Type B pancreatic cell (in vitro differentiated cells): ENCODE measurements at regions not wholly inside any gene's neighbourhood (a gene's known extent, or its start where the extent isn't known, plus 50 kb on each side); places are given as distances from the start of the nearest gene placed in this dataset.

Experiments
- DNase-seq: peaks from one replicate; pipeline ENCODE4 v3.0.0; 2021; ENCODE audit warnings: mixed read lengths; ENCODE audit not compliant: unreplicated experiment; ENCODE audit errors: extremely low spot score
- H3K27ac Mint-ChIP-seq: 2 replicates; pipeline ENCODE4 v1.8.0; 2021; ENCODE audit warnings: mild to moderate bottlenecking, mixed read lengths
- H3K27me3 Mint-ChIP-seq: 2 replicates; pipeline ENCODE4 v1.8.0; 2021; ENCODE audit warnings: mixed read lengths
- H3K36me3 Mint-ChIP-seq: 2 replicates; pipeline ENCODE4 v1.8.0; 2021; ENCODE audit warnings: mixed read lengths
- H3K4me1 Mint-ChIP-seq: one replicate; pipeline ENCODE4 v1.8.0; 2021; ENCODE audit warnings: mixed read lengths; ENCODE audit not compliant: unreplicated experiment
- H3K4me3 Mint-ChIP-seq: 2 replicates; pipeline ENCODE4 v1.8.0; 2021; ENCODE audit warnings: mild to moderate bottlenecking, mixed read lengths
- H3K9me3 Mint-ChIP-seq: 2 replicates; pipeline ENCODE4 v1.8.0; 2021; ENCODE audit warnings: mixed read lengths
- CTCF ChIP-seq: fragments of 200-600 bp; sonication (generic); conservative IDR thresholded peaks from 2 replicates; pipeline ENCODE4 v1.5.0; 2021; ENCODE audit warnings: antibody characterized with exemption, mild to moderate bottlenecking

- Mint-ChIP-seq H3K9me3 (peaks cover 22% of the 10 kb centered on the region), H3K4me1 (no peaks in the 10 kb centered on the region), H3K27ac (no peak overlapping the region), H3K36me3 (no peaks in the 10 kb centered on the region), H3K27me3 (no peaks in the 10 kb centered on the region), H3K4me3 (no peak overlapping the region)
- TF ChIP-seq CTCF, result no peak
- DNase-seq, result no peak
These were observed 127.2 kb upstream of the TAB2 start for GRCh38 chr6:149190224-149190831.

- no peak overlapping the region for H3K27ac Mint-ChIP-seq
- H3K9me3 Mint-ChIP-seq, result peaks cover 8% of the 10 kb centered on the region
- TF ChIP-seq CTCF, result no peak
- no peaks in the 10 kb centered on the region for H3K36me3 Mint-ChIP-seq
- DNase-seq, result no peak
- H3K27me3 Mint-ChIP-seq, result no peaks in the 10 kb centered on the region
- H3K4me3 Mint-ChIP-seq, result no peak overlapping the region
- no peaks in the 10 kb centered on the region for H3K4me1 Mint-ChIP-seq
These were observed 122.5 kb upstream of the TAB2 start for GRCh38 chr6:149194820-149195558.

GRCh38 chr6:149196091-149196490, 121.4 kb upstream of the TAB2 start:
- Mint-ChIP-seq H3K4me3 (no peak overlapping the region), H3K27me3 (no peaks in the 10 kb centered on the region), H3K36me3 (no peaks in the 10 kb centered on the region), H3K9me3 (peaks cover 8% of the 10 kb centered on the region), H3K27ac (no peak overlapping the region), H3K4me1 (peaks cover 6% of the 10 kb centered on the region)
- no peak for TF ChIP-seq CTCF
- DNase-seq, result no peak

- no peak overlapping the region for H3K27ac Mint-ChIP-seq
- H3K36me3 Mint-ChIP-seq, result no peaks in the 10 kb centered on the region
These were observed 120.0 kb upstream of the TAB2 start for GRCh38 chr6:149197482-149197881.

GRCh38 chr6:149198265-149198664, 119.2 kb upstream of the TAB2 start:
- Mint-ChIP-seq H3K4me3 (no peak overlapping the region), H3K27me3 (no peaks in the 10 kb centered on the region), H3K36me3 (no peaks in the 10 kb centered on the region), H3K27ac (no peak overlapping the region), H3K4me1 (peaks cover 13% of the 10 kb centered on the region), H3K9me3 (peaks cover 8% of the 10 kb centered on the region)
- no peak for TF ChIP-seq CTCF
- DNase-seq, result no peak

More at GRCh38 chr6:149197482-149197881, 120.0 kb upstream of the TAB2 start:
- H3K4me3 Mint-ChIP-seq, result no peak overlapping the region
- H3K27me3 Mint-ChIP-seq, result no peaks in the 10 kb centered on the region
- H3K4me1 Mint-ChIP-seq, result peaks cover 9% of the 10 kb centered on the region
- no peak for DNase-seq
- no peak for TF ChIP-seq CTCF
- peaks cover 8% of the 10 kb centered on the region for H3K9me3 Mint-ChIP-seq
